ENCODE measurements at regions not wholly inside any gene's neighbourhood (a gene's known extent, or its start where the extent isn't known, plus 50 kb on each side); places are given as distances from the start of the nearest gene placed in this dataset.
"Not testable (repeated sequence)": the region's sequence is repeated elsewhere in the genome, so short reads cannot be mapped to it uniquely, and the experiment has no call there.

DNA sequence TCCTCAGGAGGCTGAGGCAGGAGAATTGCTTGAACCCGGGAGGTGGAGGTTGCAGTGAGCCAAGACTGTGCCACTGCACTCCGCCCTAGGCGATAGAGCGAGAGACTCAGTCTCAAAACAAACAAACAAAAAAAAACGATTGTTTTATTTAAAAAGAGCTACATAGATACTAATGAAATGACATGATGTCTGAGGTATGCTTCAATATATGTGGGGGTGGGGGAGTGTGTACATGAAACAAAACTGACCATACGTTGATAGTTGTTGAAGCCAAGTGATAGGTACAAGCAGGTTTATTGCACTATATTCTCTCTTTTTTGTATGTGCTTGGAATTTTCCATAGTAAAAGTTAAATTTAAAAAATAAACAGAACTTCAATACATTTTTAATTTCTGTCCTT is 240.1 kb downstream of the TFAP2A start:
- Histone ChIP-seq H3K9me3 (ENCODE audit: control insufficient read depth, insufficient read depth, low read length) (no peaks in the 10 kb centered on the region), H3K4me1 (ENCODE audit: control insufficient read depth, insufficient read depth, low read length) (no peaks in the 10 kb centered on the region), H3K27me3 (ENCODE audit: control insufficient read depth, insufficient read depth, low read length) (no peaks in the 10 kb centered on the region), H3K4me3 (ENCODE audit: low read length) (no peak overlapping the region), H3K27ac (ENCODE audit: low read length) (no peak overlapping the region), H3K36me3 (ENCODE audit: control insufficient read depth, insufficient read depth, low read length) (no peaks in the 10 kb centered on the region)
- Mint-ChIP-seq H3K36me3 (no peaks in the 10 kb centered on the region), H3K9me3 (peaks cover 3 to 11% of the 10 kb centered on the region in 2 donors), H3K4me3 (no peak overlapping the region), H3K27me3 (ENCODE audit: low read depth in 2 of 2) (no peaks in the 10 kb centered on the region), H3K27ac (no peak overlapping the region), H3K4me1 (no peaks in the 10 kb centered on the region)
- TF ChIP-seq, protein P1, sequence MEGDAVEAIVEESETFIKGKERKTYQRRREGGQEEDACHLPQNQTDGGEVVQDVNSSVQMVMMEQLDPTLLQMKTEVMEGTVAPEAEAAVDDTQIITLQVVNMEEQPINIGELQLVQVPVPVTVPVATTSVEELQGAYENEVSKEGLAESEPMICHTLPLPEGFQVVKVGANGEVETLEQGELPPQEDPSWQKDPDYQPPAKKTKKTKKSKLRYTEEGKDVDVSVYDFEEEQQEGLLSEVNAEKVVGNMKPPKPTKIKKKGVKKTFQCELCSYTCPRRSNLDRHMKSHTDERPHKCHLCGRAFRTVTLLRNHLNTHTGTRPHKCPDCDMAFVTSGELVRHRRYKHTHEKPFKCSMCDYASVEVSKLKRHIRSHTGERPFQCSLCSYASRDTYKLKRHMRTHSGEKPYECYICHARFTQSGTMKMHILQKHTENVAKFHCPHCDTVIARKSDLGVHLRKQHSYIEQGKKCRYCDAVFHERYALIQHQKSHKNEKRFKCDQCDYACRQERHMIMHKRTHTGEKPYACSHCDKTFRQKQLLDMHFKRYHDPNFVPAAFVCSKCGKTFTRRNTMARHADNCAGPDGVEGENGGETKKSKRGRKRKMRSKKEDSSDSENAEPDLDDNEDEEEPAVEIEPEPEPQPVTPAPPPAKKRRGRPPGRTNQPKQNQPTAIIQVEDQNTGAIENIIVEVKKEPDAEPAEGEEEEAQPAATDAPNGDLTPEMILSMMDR (IDR thresholded peaks at IDR 0.05) = no peak
- intact Hi-C loops (cut with micrococcal nuclease) = no loop called here
- ATAC-seq (no peak), DNase-seq (no peak)
- WGBS (ENCODE audit: insufficient coverage) = 96% methylated on average over 6 of the region's 6 CpGs

DNA sequence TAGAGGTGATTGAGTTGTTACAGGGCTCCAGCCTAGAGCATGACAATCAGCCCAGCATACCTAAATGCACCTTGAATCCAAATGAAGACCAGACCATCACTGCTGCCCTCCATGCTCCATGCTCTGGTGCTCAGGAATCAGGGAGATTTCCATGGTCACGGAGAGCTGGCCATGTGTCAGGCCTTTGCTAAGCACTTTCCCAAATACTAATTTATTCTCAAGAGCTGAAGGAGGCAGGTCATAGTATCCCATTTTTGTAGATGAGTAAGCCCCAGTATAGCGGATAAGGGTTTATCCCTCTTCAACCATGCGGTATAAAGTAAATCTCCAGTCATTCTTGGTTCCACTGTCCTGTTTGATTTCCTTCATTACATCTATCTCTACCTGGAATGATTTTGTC is 240.8 kb downstream of the TFAP2A start:
- TF ChIP-seq, protein P1 (IDR thresholded peaks at IDR 0.05) = no peak
- WGBS (ENCODE audit: insufficient coverage) = 98% methylated on average over 3 of the region's 3 CpGs
- Histone ChIP-seq H3K27me3 (ENCODE audit: control insufficient read depth, insufficient read depth, low read length) (no peaks in the 10 kb centered on the region), H3K9me3 (ENCODE audit: control insufficient read depth, insufficient read depth, low read length) (no peaks in the 10 kb centered on the region), H3K4me1 (ENCODE audit: control insufficient read depth, insufficient read depth, low read length) (no peaks in the 10 kb centered on the region), H3K27ac (ENCODE audit: low read length) (no peak overlapping the region), H3K4me3 (ENCODE audit: low read length) (no peak overlapping the region), H3K36me3 (ENCODE audit: control insufficient read depth, insufficient read depth, low read length) (no peaks in the 10 kb centered on the region)
- ATAC-seq (no peak), DNase-seq (no peak)
- H3K27me3 Mint-ChIP-seq (ENCODE audit: low read depth in 2 of 2) = no peaks in the 10 kb centered on the region
- H3K4me1 Mint-ChIP-seq = no peaks in the 10 kb centered on the region
- no peak overlapping the region for H3K4me3 Mint-ChIP-seq
- H3K9me3 Mint-ChIP-seq = peaks cover 3 to 11% of the 10 kb centered on the region in 2 donors
- H3K27ac Mint-ChIP-seq = no peak overlapping the region
- H3K36me3 Mint-ChIP-seq = no peaks in the 10 kb centered on the region
- intact Hi-C loops (cut with micrococcal nuclease) = no loop called here

DNA sequence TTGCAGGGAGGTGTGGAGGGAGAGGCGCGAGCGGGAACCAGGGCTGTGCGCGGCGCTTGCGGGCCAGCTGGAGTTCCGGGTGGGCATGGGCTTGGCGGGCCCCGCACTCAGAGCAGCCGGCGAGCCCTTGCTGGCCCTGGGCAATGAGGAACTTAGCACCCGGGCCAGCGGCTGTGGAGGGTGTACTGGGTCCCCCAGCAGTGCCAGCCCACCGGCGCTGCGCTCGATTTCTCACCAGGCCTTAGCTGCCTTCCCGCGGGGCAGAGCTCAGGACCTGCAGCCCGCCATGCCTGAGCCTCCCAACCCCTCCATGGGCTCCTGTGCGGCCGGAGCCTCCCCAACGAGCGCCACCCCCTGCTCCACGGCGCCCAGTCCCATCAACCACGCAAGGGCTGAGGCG is 243.2 kb downstream of the TFAP2A start:
- H3K9me3 ChIP-seq (ENCODE audit: control insufficient read depth, insufficient read depth, low read length); intact Hi-C loops (cut with micrococcal nuclease); H3K4me1 ChIP-seq (ENCODE audit: control insufficient read depth, insufficient read depth, low read length); H3K4me1 Mint-ChIP-seq; H3K27me3 Mint-ChIP-seq (ENCODE audit: low read depth in 2 of 2); H3K27ac ChIP-seq (ENCODE audit: low read length); H3K27ac Mint-ChIP-seq; DNase-seq; H3K4me3 Mint-ChIP-seq; H3K27me3 ChIP-seq (ENCODE audit: control insufficient read depth, insufficient read depth, low read length); H3K36me3 ChIP-seq (ENCODE audit: control insufficient read depth, insufficient read depth, low read length); H3K36me3 Mint-ChIP-seq; H3K4me3 ChIP-seq (ENCODE audit: low read length); ATAC-seq: not testable (repeated sequence)
- peaks cover 5 to 11% of the 10 kb centered on the region in 2 donors for H3K9me3 Mint-ChIP-seq
- 95% methylated on average over 27 of the region's 29 CpGs for WGBS (ENCODE audit: insufficient coverage)

DNA sequence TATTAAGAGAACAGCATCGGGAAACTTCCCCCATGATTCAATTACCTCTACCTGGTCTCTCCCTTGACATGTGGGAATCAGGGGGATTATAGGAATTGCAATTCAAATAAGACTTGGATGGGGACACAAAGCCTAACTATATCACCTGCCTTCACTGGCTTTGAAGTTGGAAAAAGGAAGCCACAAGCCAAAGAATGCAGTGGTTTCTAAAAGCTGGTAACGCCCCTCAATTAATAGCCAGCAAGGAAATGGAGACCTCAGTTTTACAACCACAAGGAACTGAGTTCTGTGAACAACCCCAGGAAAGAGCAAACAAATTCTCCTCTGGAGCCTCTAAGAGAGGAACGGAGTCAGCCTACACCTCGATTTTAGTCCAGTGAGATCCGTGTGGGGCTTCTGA is 244.1 kb downstream of the TFAP2A start:
- H3K4me3 Mint-ChIP-seq = no peak overlapping the region
- DNase-seq (no peak), ATAC-seq (no peak)
- intact Hi-C loops (cut with micrococcal nuclease) = no loop called here
- 79% methylated on average over 4 of the region's 5 CpGs for WGBS (ENCODE audit: insufficient coverage)
- peaks cover 5 to 9% of the 10 kb centered on the region in 2 donors for H3K9me3 Mint-ChIP-seq
- no peaks in the 10 kb centered on the region for H3K4me1 Mint-ChIP-seq
- Histone ChIP-seq H3K27me3 (ENCODE audit: control insufficient read depth, insufficient read depth, low read length) (no peaks in the 10 kb centered on the region), H3K36me3 (ENCODE audit: control insufficient read depth, insufficient read depth, low read length) (no peaks in the 10 kb centered on the region), H3K4me1 (ENCODE audit: control insufficient read depth, insufficient read depth, low read length) (no peaks in the 10 kb centered on the region), H3K9me3 (ENCODE audit: control insufficient read depth, insufficient read depth, low read length) (no peaks in the 10 kb centered on the region), H3K4me3 (ENCODE audit: low read length) (no peak overlapping the region), H3K27ac (ENCODE audit: low read length) (no peak overlapping the region)
- no peak overlapping the region for H3K27ac Mint-ChIP-seq
- H3K36me3 Mint-ChIP-seq = no peaks in the 10 kb centered on the region
- TF ChIP-seq, protein P1 (IDR thresholded peaks at IDR 0.05) = no peak
- H3K27me3 Mint-ChIP-seq (ENCODE audit: low read depth in 2 of 2) = no peaks in the 10 kb centered on the region

All from natural killer cell (primary cell).